MCF 10A (cell line): ENCODE measurements at regions not wholly inside any gene's neighbourhood (a gene's known extent, or its start where the extent isn't known, plus 50 kb on each side); places are given as distances from the start of the nearest gene placed in this dataset.

Experiments used
- BruUV-seq: library from RNA; stranded (reverse); fragments of 400-500 nt; replicated peaks from 2 replicates; lab custom pipeline; 2021; lab: Mats Ljungman, UMichigan
- CTCF ChIA-PET: fragments of 300-600 bp; sonication (Branson Sonifier 250); formaldehyde crosslinking; extraction: SDS; loops from one replicate; lab custom pipeline; 2021; ENCODE audit warnings: antibody characterized with exemption, inconsistent platforms; lab: Yijun Ruan, JAX
- POLR2A ChIA-PET: fragments of 300-600, 350-650 bp; sonication (Branson Sonifier 250); formaldehyde crosslinking; extraction: SDS; loops from one replicate; lab custom pipeline; 2020; ENCODE audit warnings: antibody characterized with exemption, inconsistent platforms; lab: Yijun Ruan, JAX
- DNase-seq: peaks from one replicate; pipeline ENCODE4 v3.0.0-alpha.2; 2018; ENCODE audit not compliant: unreplicated experiment
- H3K27ac Mint-ChIP-seq: one replicate; pipeline ENCODE4 v1.8.0; 2022; ENCODE audit warnings: mild to moderate bottlenecking, low read depth, mixed read lengths; ENCODE audit not compliant: unreplicated experiment
- H3K27me3 Mint-ChIP-seq: one replicate; pipeline ENCODE4 v1.8.0; 2022; ENCODE audit warnings: mixed read lengths; ENCODE audit not compliant: insufficient read depth, unreplicated experiment
- H3K36me3 Mint-ChIP-seq: one replicate; pipeline ENCODE4 v1.8.0; 2022; ENCODE audit warnings: mild to moderate bottlenecking, moderate library complexity, mixed read lengths; ENCODE audit not compliant: insufficient read depth, unreplicated experiment
- H3K4me1 Mint-ChIP-seq: one replicate; pipeline ENCODE4 v1.8.0; 2022; ENCODE audit warnings: mixed read lengths; ENCODE audit not compliant: insufficient read depth, unreplicated experiment
- H3K4me3 Mint-ChIP-seq: one replicate; pipeline ENCODE4 v1.8.0; 2022; ENCODE audit warnings: mild to moderate bottlenecking, moderate library complexity, mixed read lengths; ENCODE audit not compliant: unreplicated experiment
- H3K9me3 Mint-ChIP-seq: one replicate; pipeline ENCODE4 v1.8.0; 2022; ENCODE audit warnings: mixed read lengths; ENCODE audit not compliant: unreplicated experiment
- intact Hi-C: fragments of 100-400 bp; cut with micrococcal nuclease; formaldehyde crosslinking; loops from 2 replicates; pipeline ENCODE4 v1.14.1; 2022
- TF ChIP-seq, protein P1 (sequence below): fragments of 200-600 bp; IDR thresholded peaks from one replicate; pipeline ENCODE4 v1.8.0; 2022; ENCODE audit warnings: antibody characterized with exemption, mild to moderate bottlenecking; ENCODE audit not compliant: unreplicated experiment

DNA sequence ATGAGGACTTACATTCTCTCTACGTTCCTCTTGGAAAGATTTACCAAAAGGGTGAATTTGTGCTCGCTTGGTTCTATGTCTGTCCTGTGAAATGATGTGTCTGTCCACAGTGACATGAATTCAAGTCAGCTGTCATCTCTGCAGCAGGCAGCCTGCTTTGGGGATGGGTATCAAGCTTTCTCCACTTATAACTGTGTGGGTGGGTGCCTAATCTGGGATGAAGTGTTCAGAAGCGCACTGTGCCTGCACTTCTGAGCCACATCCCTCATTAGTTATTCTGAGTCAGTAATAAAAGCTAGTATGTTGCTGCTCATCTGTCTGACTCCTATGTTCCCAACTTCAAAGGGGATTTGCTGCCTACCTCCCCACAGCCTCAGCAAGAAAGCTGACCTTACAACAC lies 86.1 kb upstream of the TUBA3C start:
- intact Hi-C loops = no loop called here
- Mint-ChIP-seq H3K9me3 (peaks cover 8% of the 10 kb centered on the region), H3K4me3 (no peak overlapping the region), H3K4me1 (no peaks in the 10 kb centered on the region), H3K36me3 (no peaks in the 10 kb centered on the region), H3K27me3 (peaks cover 23% of the 10 kb centered on the region), H3K27ac (no peak overlapping the region)
- DNase-seq = no peak
- no TSS peak for BruUV-seq
- TF ChIP-seq, protein P1, sequence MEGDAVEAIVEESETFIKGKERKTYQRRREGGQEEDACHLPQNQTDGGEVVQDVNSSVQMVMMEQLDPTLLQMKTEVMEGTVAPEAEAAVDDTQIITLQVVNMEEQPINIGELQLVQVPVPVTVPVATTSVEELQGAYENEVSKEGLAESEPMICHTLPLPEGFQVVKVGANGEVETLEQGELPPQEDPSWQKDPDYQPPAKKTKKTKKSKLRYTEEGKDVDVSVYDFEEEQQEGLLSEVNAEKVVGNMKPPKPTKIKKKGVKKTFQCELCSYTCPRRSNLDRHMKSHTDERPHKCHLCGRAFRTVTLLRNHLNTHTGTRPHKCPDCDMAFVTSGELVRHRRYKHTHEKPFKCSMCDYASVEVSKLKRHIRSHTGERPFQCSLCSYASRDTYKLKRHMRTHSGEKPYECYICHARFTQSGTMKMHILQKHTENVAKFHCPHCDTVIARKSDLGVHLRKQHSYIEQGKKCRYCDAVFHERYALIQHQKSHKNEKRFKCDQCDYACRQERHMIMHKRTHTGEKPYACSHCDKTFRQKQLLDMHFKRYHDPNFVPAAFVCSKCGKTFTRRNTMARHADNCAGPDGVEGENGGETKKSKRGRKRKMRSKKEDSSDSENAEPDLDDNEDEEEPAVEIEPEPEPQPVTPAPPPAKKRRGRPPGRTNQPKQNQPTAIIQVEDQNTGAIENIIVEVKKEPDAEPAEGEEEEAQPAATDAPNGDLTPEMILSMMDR = no peak
- ChIA-PET POLR2A (no interaction called here), CTCF (interaction anchor here (0.6 kb wide), 1 partner anchor 25 kb away, joined by 3 read pairs; no protein-coding TSS in a partner anchor)

DNA sequence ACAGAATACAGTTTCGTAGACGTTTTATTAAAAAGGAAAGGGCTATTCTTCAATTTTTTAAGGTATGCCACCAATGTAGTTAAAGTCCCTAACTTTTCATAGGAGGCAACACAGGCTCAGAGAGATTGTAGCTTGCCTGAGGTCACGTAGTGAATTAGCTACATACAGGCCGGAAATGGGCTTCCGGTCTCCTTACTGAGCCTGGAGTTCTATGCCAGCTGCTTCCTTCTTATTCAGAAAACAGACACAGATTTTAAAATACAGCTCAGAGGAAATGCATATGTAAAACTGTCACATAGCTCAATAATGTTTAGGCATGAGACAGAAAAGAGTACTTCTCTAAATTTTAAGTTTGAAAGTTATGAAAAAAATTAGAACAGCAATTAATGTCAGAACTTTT lies 85.4 kb upstream of the TUBA3C start:
- BruUV-seq = no TSS peak
- Mint-ChIP-seq H3K9me3 (peaks cover 2% of the 10 kb centered on the region), H3K27ac (no peak overlapping the region), H3K4me3 (no peak overlapping the region), H3K36me3 (no peaks in the 10 kb centered on the region), H3K27me3 (peaks cover 23% of the 10 kb centered on the region), H3K4me1 (no peaks in the 10 kb centered on the region)
- POLR2A ChIA-PET = no interaction called here
- CTCF ChIA-PET = interaction anchor here (0.5 to 0.6 kb wide), 2 partner anchors 24 to 145 kb away, joined by 3 read pairs; no protein-coding TSS in a partner anchor
- TF ChIP-seq, protein P1 = no peak
- no peak for DNase-seq
- intact Hi-C loops = no loop called here

DNA sequence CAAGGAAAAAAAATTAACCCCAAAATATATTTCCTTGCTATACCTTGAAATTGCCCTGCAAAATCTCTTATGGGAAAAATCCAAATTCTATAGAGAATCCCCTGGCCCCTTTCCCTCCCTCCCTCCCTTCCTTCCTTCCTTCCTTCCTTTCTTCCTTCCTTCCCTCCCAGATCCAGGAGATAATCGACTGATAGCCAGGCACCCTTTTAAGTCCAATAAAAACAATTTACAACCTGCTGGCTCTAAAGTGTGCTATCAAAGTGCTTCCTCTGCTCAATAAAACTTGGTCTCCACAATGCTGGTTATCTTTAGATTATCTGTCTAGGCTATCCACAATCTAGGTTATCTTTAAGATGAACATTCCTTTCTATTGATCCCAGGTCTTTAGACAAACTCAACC lies 83.1 kb upstream of the TUBA3C start:
- no TSS peak for BruUV-seq
- Mint-ChIP-seq H3K4me1 (no peaks in the 10 kb centered on the region), H3K9me3 (no peaks in the 10 kb centered on the region), H3K27ac (no peak overlapping the region), H3K36me3 (no peaks in the 10 kb centered on the region), H3K4me3 (no peak overlapping the region), H3K27me3 (peaks cover 23% of the 10 kb centered on the region)
- ChIA-PET CTCF (interaction anchor here (0.6 kb wide), 1 partner anchor 62 kb away, joined by 3 read pairs; no protein-coding TSS in a partner anchor), POLR2A (no interaction called here)
- no peak for DNase-seq
- TF ChIP-seq, protein P1 = no peak
- intact Hi-C loops = no loop called here

DNA sequence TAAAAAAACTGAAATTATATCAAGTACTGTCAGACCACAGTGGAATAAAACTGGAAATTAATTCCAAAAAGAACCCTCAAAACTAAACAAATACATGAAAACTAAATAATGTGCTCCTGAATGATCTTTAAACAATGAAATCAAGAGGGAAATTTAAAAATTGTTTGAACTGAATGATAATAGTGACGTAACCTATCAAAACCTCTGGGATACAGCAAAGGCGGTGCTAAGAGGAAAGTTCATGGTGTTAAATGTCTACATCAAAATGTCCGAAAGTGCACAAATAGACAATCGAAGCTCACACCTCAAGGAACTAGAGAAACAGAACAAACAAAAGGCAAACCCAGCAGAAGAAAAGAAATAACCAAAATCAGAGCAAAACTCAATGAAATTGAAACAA lies 70.8 kb upstream of the TUBA3C start:
- intact Hi-C loops = no loop called here
- Mint-ChIP-seq H3K27ac (no peak overlapping the region), H3K27me3 (peaks cover 48% of the 10 kb centered on the region), H3K4me1 (no peaks in the 10 kb centered on the region), H3K4me3 (no peak overlapping the region), H3K36me3 (no peaks in the 10 kb centered on the region), H3K9me3 (peaks cover 13% of the 10 kb centered on the region)
- ChIA-PET POLR2A (no interaction called here), CTCF (no interaction called here)
- no peak for DNase-seq
- TF ChIP-seq, protein P1 = no peak
- no TSS peak for BruUV-seq
